GM12892 (cell line): ENCODE measurements at regions not wholly inside any gene's neighbourhood (a gene's known extent, or its start where the extent isn't known, plus 50 kb on each side); places are given as distances from the start of the nearest gene placed in this dataset.
A peak's percentile ranks its signal among the peaks of the same experiment; 100 is the strongest.
"Not testable (repeated sequence)": the region's sequence is repeated elsewhere in the genome, so short reads cannot be mapped to it uniquely, and the experiment has no call there.

ENCODE experiments used
- DNase-seq: peaks from one replicate; pipeline ENCODE4 v3.0.0; 2011; ENCODE audit not compliant: insufficient read length
- FAIRE-seq: peaks from 2 replicates; lab custom pipeline; 2011; peaks lifted over from hg19 to GRCh38; lab: Jason Lieb, UNC
- POLR2A ChIP-seq: IDR thresholded peaks from 2 replicates; pipeline ENCODE4 v1.6.1; 2011; ENCODE audit warnings: low read depth, low read length, control low read depth
- POLR2AphosphoS5 ChIP-seq: IDR thresholded peaks from 2 replicates; pipeline ENCODE4 v1.6.1; 2011; ENCODE audit warnings: low read depth, low read length, control low read depth
- TAF1 ChIP-seq: IDR thresholded peaks from 2 replicates; pipeline ENCODE4 v1.6.1; 2011; ENCODE audit warnings: low read depth, mild to moderate bottlenecking, control low read depth, low read length, borderline replicate concordance

- FAIRE-seq (no peak), DNase-seq (no peak)
- TF ChIP-seq POLR2A (no peak), POLR2AphosphoS5 (no peak), TAF1 (no peak)
Measured at GRCh38 chrX:22541926-22542325, 269.2 kb downstream of the CBLL2 start.

GRCh38 chrX:22542641-22543040, 269.9 kb downstream of the CBLL2 start:
- TF ChIP-seq POLR2AphosphoS5 (no peak), POLR2A (no peak), TAF1 (no peak)
- DNase-seq (no peak), FAIRE-seq (no peak)

- FAIRE-seq, result no peak
- DNase-seq, result no peak
Measured at GRCh38 chrX:22559506-22559905, 286.8 kb downstream of the CBLL2 start.

GRCh38 chrX:22575161-22575845, 302.6 kb downstream of the CBLL2 start:
- FAIRE-seq, result no peak
- TF ChIP-seq TAF1 (no peak), POLR2AphosphoS5 (no peak), POLR2A (no peak)
- no peak for DNase-seq

More at GRCh38 chrX:22559506-22559905, 286.8 kb downstream of the CBLL2 start:
- no peak for TF ChIP-seq POLR2A
- no peak for TF ChIP-seq POLR2AphosphoS5
- TF ChIP-seq TAF1, result no peak

- no peak for DNase-seq
- FAIRE-seq, result no peak
- TF ChIP-seq POLR2A, result no peak
- TF ChIP-seq POLR2AphosphoS5, result no peak
- no peak for TF ChIP-seq TAF1
Measured at GRCh38 chrX:22577181-22577580, 304.5 kb downstream of the CBLL2 start.

GRCh38 chrX:22585831-22586230, 313.1 kb downstream of the CBLL2 start:
- DNase-seq (no peak), FAIRE-seq (no peak)
- no peak for TF ChIP-seq POLR2AphosphoS5

GRCh38 chrX:22589845-22590244, 317.1 kb downstream of the CBLL2 start:
- no peak for TF ChIP-seq TAF1
- TF ChIP-seq POLR2A, result no peak
- TF ChIP-seq POLR2AphosphoS5, result no peak
- FAIRE-seq (no peak), DNase-seq (no peak)

- FAIRE-seq (no peak), DNase-seq (no peak)
- TF ChIP-seq POLR2AphosphoS5 (no peak), POLR2A (no peak), TAF1 (no peak)
Measured at GRCh38 chrX:22594766-22595165, 322.1 kb downstream of the CBLL2 start.

GRCh38 chrX:22603060-22603459, 330.3 kb downstream of the CBLL2 start:
- DNase-seq (no peak), FAIRE-seq (no peak)
- no peak for TF ChIP-seq POLR2A
- no peak for TF ChIP-seq TAF1
- TF ChIP-seq POLR2AphosphoS5, result no peak

GRCh38 chrX:22609452-22609851, 336.7 kb downstream of the CBLL2 start:
- FAIRE-seq, result not testable (repeated sequence)

GRCh38 chrX:22616867-22617266, 344.2 kb downstream of the CBLL2 start:
- TF ChIP-seq POLR2A (no peak), POLR2AphosphoS5 (no peak), TAF1 (no peak)
- DNase-seq, result no peak
- FAIRE-seq, result peak; percentile 9

More at GRCh38 chrX:22609452-22609851, 336.7 kb downstream of the CBLL2 start:
- DNase-seq, result not testable (repeated sequence)

- no peak for FAIRE-seq
- TF ChIP-seq POLR2A (no peak), TAF1 (no peak), POLR2AphosphoS5 (no peak)
- no peak for DNase-seq
Measured at GRCh38 chrX:22627576-22627975, 354.9 kb downstream of the CBLL2 start.

- no peak for DNase-seq
- no peak for FAIRE-seq
Measured at GRCh38 chrX:22628275-22628674, 355.6 kb downstream of the CBLL2 start.

More at GRCh38 chrX:22628275-22628674, 355.6 kb downstream of the CBLL2 start:
- no peak for TF ChIP-seq TAF1
- TF ChIP-seq POLR2A, result no peak
- TF ChIP-seq POLR2AphosphoS5, result no peak
